GM12892 (cell line): ENCODE measurements at regions not wholly inside any gene's neighbourhood (a gene's known extent, or its start where the extent isn't known, plus 50 kb on each side); places are given as distances from the start of the nearest gene placed in this dataset.
"Not testable (repeated sequence)": the region's sequence is repeated elsewhere in the genome, so short reads cannot be mapped to it uniquely, and the experiment has no call there.

Source experiments
- DNase-seq: peaks from one replicate; pipeline ENCODE4 v3.0.0; 2011; ENCODE audit not compliant: insufficient read length
- FAIRE-seq: peaks from 2 replicates; lab custom pipeline; 2011; peaks lifted over from hg19 to GRCh38; lab: Jason Lieb, UNC
- POLR2A ChIP-seq: IDR thresholded peaks from 2 replicates; pipeline ENCODE4 v1.6.1; 2011; ENCODE audit warnings: low read depth, low read length, control low read depth
- POLR2AphosphoS5 ChIP-seq: IDR thresholded peaks from 2 replicates; pipeline ENCODE4 v1.6.1; 2011; ENCODE audit warnings: low read depth, low read length, control low read depth
- TAF1 ChIP-seq: IDR thresholded peaks from 2 replicates; pipeline ENCODE4 v1.6.1; 2011; ENCODE audit warnings: low read depth, mild to moderate bottlenecking, control low read depth, low read length, borderline replicate concordance

DNA sequence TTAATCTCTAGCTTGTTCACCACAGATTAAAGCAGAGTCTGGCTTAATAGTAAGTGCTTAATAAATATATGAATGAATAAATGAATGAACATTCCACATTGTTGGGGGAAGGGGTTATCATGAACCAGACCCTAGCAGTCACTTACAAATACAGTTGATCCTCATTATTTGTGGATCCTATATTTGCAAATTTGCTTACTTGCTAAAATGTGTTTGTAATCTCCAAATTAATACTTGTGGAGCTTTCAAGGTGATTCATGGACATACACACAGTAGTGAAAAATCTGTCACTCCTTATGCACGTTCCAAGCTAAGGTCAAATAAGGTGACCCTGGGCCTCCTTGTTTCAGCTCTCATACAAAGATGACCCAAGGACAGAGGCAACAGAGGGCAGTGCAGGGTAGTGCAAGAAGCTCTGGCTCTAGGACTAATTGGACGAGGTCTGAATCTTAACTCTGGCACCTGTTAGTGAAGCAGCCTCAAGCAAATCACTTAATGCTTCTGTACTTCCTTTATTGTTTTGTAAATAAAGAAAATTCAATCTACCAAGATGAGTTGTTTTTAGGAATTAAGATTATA is 112.8 kb upstream of the C2CD4B start:
- FAIRE-seq (no peak), DNase-seq (no peak)
- TF ChIP-seq POLR2A: no peak
- no peak for TF ChIP-seq POLR2AphosphoS5

- DNase-seq (no peak), FAIRE-seq (no peak)
- TF ChIP-seq POLR2AphosphoS5 (no peak), TAF1 (no peak), POLR2A (no peak)
These were observed 113.4 kb upstream of the C2CD4B start for GRCh38 chr15:62278534-62278933.

DNA sequence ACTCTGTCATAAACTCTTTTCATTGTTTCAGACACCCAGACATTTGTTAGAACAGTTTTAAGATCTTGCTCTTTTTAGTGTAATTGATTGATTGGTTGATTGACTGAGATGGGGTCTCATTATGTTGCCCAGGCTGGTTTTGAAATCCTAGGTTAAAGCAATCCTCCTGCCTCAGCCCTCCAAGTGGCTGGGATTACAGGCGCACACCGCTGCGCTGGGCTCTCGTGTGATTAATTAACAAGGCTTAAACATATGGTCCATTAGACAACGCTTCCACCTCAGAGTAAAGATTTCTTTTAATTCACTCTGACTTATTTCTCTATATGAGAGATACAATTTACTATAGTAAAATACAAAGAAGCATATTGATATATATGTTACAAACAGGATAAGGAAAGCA is 114.0 kb upstream of the C2CD4B start:
- no peak for DNase-seq
- no peak for FAIRE-seq
- no peak for TF ChIP-seq TAF1
- no peak for TF ChIP-seq POLR2AphosphoS5
- no peak for TF ChIP-seq POLR2A

DNA sequence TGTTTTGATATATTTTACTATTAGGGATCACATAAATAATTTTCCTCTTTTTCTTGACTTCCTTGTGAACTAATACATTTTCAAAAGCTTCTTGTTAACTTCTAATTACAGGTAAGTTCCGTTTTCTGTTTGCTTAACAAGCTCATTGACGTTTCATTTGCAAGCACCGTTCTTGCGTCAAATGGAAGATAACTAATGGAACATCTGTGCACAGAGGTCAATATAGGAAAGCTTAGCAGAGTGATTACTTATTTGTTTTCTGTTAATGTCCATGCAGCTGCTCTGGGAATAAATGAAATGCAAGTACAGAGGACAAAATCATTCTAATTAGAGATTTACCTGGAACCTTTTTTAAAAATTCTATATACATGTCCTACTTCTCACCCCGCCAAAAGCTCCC is 115.5 kb upstream of the C2CD4B start:
- DNase-seq (no peak), FAIRE-seq (no peak)
- no peak for TF ChIP-seq POLR2AphosphoS5
- no peak for TF ChIP-seq POLR2A
- no peak for TF ChIP-seq TAF1

- DNase-seq, FAIRE-seq: not testable (repeated sequence)
These were observed 116.7 kb upstream of the C2CD4B start for GRCh38 chr15:62281801-62282200.

- TF ChIP-seq TAF1: no peak
- TF ChIP-seq POLR2A: no peak
- TF ChIP-seq POLR2AphosphoS5: no peak
- FAIRE-seq: no peak
- no peak for DNase-seq
These were observed 122.2 kb upstream of the C2CD4B start for GRCh38 chr15:62287066-62287857.

GRCh38 chr15:62288361-62289017 is 123.4 kb upstream of the C2CD4B start:
- FAIRE-seq (no peak), DNase-seq (no peak)
- no peak for TF ChIP-seq POLR2AphosphoS5
- TF ChIP-seq TAF1: no peak
- no peak for TF ChIP-seq POLR2A

- TF ChIP-seq POLR2AphosphoS5: no peak
- no peak for TF ChIP-seq POLR2A
- DNase-seq (no peak), FAIRE-seq (no peak)
These were observed 126.2 kb upstream of the C2CD4B start for GRCh38 chr15:62291262-62291661.

GRCh38 chr15:62296756-62297507 is 131.8 kb upstream of the C2CD4B start:
- DNase-seq: no peak

GRCh38 chr15:62297522-62297921 is 132.4 kb upstream of the C2CD4B start:
- FAIRE-seq (no peak), DNase-seq (no peak)
- TF ChIP-seq TAF1: no peak
- TF ChIP-seq POLR2A: no peak
- TF ChIP-seq POLR2AphosphoS5: no peak

More at GRCh38 chr15:62296756-62297507, 131.8 kb upstream of the C2CD4B start:
- TF ChIP-seq TAF1: no peak
- TF ChIP-seq POLR2AphosphoS5: no peak
- no peak for TF ChIP-seq POLR2A
- no peak for FAIRE-seq

- DNase-seq (no peak), FAIRE-seq (no peak)
- TF ChIP-seq POLR2A (no peak), TAF1 (no peak), POLR2AphosphoS5 (no peak)
These were observed 132.8 kb upstream of the C2CD4B start for GRCh38 chr15:62297933-62298332.

DNA sequence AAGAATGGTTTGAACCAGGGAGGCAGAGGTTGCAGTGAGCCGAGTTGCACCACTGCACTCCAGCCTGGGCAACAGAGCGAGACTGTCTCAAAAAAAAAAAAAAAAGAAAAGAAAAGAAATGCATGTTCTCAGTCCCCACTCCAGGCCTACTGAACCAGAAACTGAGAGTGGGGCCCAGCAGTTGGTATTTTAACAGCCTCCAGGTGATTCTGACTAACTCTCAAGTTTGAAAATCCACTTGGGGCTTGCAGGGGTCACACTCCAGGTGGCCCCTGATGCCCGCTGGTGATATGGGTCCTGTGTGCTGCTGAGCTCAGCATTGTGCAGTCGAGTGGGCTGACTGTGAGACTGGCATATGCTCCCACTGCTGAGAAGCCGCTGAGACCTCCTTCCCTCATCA is 133.7 kb upstream of the C2CD4B start:
- no peak for FAIRE-seq
- no peak for DNase-seq

More for the DNA sequence above, 133.7 kb upstream of the C2CD4B start:
- no peak for TF ChIP-seq POLR2AphosphoS5
- TF ChIP-seq TAF1: no peak
- no peak for TF ChIP-seq POLR2A
